Nephron (organoid): ENCODE measurements at regions not wholly inside any gene's neighbourhood (a gene's known extent, or its start where the extent isn't known, plus 50 kb on each side); places are given as distances from the start of the nearest gene placed in this dataset.

Source experiments
- H3K27ac Mint-ChIP-seq, 3 experiments: 2 replicates each; pipeline ENCODE4 v1.8.0; 2020; ENCODE audit warnings: mixed read lengths in 3 of 3, mild to moderate bottlenecking in 2 of 3, moderate library complexity in 1 of 3
- H3K27me3 Mint-ChIP-seq: 2 replicates; pipeline ENCODE4 v1.8.0; 2021; ENCODE audit warnings: low read depth, mild to moderate bottlenecking, moderate library complexity, mixed read lengths
- H3K36me3 Mint-ChIP-seq: 2 replicates; pipeline ENCODE4 v1.8.0; 2020; ENCODE audit warnings: low read depth, mixed read lengths
- H3K4me1 Mint-ChIP-seq: 2 replicates; pipeline ENCODE4 v1.8.0; 2020; ENCODE audit warnings: mixed read lengths
- H3K4me3 Mint-ChIP-seq, 3 experiments: 2 replicates each; pipeline ENCODE4 v1.8.0; 2020; ENCODE audit warnings: mild to moderate bottlenecking in 3 of 3, mixed read lengths in 3 of 3, moderate library complexity in 2 of 3
- H3K9me3 Mint-ChIP-seq: 2 replicates; pipeline ENCODE4 v1.8.0; 2020; ENCODE audit warnings: mixed read lengths
- CTCF ChIP-seq, 3 experiments: fragments of 200-600 bp; sonication (generic); IDR thresholded peaks; one replicate each; pipeline ENCODE4 v1.5.0; 2021; ENCODE audit warnings: antibody characterized with exemption in 3 of 3; ENCODE audit not compliant: unreplicated experiment in 3 of 3

DNA sequence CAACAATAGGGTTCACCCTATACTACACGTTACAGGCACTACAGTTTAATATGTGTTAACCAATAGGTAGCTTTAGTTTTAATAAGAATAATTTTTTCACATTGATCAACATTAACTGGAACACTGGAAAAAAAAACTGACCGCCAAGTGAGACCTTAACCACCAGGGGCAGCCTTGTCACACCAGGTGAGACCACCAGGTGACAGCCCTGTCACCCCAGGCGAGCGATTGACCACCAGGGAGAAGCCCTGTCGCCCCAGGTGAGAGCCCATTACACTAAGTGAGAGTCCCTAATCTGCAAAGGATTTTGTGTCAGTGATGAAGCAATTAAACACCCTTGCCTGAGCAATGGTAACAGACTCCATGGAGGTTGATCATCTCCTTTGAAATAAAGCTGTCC lies 75.4 kb upstream of the SYK start:
- H3K4me1 Mint-ChIP-seq, result peaks cover 14% of the 10 kb centered on the region
- peaks cover 13% of the 10 kb centered on the region for H3K27me3 Mint-ChIP-seq
- no peaks in the 10 kb centered on the region for H3K9me3 Mint-ChIP-seq
- no peak overlapping the region for H3K27ac Mint-ChIP-seq
- no peak overlapping the region for H3K4me3 Mint-ChIP-seq
- peak in 1 of 3 experiments; percentile 26 for TF ChIP-seq CTCF (IDR thresholded peaks at IDR 0.05; ENCODE audit: unreplicated experiment in 3 of 3)
- H3K36me3 Mint-ChIP-seq, result no peaks in the 10 kb centered on the region

DNA sequence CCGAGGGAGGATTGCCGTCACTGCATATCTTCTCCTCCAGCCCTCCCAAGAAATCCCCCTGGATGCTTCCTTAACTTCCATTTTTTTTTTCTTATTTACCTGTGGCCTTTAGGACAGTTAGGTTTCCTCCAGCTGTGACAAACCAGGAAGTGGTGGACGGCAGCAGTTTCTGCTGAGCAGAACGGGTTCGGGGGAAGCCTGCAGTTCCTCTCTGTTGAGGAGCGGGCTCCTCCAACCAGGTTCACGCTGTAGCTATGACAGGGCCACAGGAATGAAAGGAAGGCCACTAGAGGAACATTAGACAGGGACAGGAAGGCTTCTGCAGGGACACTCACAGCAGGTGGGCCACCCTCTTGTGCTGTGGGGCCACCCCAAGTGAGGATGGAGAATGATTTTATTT lies 76.7 kb upstream of the SYK start:
- Mint-ChIP-seq H3K36me3 (no peaks in the 10 kb centered on the region), H3K4me1 (peaks cover 15% of the 10 kb centered on the region), H3K4me3 (no peak overlapping the region), H3K9me3 (no peaks in the 10 kb centered on the region), H3K27me3 (peaks cover 13% of the 10 kb centered on the region), H3K27ac (no peak overlapping the region)
- no peak for TF ChIP-seq CTCF (IDR thresholded peaks at IDR 0.05; ENCODE audit: unreplicated experiment in 3 of 3)

DNA sequence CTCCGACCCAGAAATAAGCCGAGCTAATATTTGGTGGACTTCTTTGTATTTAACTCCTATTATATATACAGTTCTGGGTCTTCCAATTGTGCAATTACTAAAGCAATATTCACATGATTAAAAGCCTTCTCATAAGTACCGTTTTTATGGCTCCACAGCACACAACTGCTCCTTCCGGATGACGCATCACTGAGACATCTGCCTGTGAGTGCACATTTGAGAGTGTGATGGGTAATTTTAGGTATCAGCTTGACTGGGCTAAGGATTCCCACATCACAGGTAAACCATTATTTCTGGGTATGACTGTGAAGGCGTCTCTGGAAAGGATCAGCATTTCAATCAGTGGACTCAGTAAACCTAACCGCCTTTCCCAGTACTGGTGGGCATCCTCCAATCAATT lies 77.5 kb upstream of the SYK start:
- H3K36me3 Mint-ChIP-seq, result no peaks in the 10 kb centered on the region
- no peak overlapping the region for H3K27ac Mint-ChIP-seq
- no peak overlapping the region for H3K4me3 Mint-ChIP-seq
- peaks cover 13% of the 10 kb centered on the region for H3K27me3 Mint-ChIP-seq
- no peaks in the 10 kb centered on the region for H3K9me3 Mint-ChIP-seq
- peaks cover 15% of the 10 kb centered on the region for H3K4me1 Mint-ChIP-seq
- TF ChIP-seq CTCF (IDR thresholded peaks at IDR 0.05; ENCODE audit: unreplicated experiment in 3 of 3), result no peak

DNA sequence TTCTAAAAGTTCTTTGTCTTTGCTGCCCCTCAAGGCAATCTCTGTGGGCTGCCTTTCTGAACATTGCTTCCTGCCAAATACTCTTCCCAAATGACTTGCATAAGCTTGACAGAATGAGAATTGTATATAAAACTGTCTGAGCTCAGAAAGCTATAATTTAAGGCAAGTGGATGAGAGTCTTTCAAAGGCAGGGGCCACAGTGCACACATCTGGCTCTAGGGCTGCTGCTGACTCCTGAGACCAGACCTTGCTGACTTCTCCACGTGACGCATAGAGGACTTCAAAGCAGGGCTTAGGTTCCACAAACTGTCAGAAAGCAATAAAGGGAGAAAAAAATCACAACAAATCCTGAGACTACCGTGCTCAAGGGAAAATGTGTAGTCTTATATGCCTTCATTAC lies 79.4 kb upstream of the DIRAS2 start:
- Mint-ChIP-seq H3K27me3 (peaks cover 13% of the 10 kb centered on the region), H3K9me3 (no peaks in the 10 kb centered on the region), H3K27ac (peak overlapping the region; percentile 8 to 88 (median 80)), H3K36me3 (no peaks in the 10 kb centered on the region), H3K4me1 (peaks cover 15% of the 10 kb centered on the region), H3K4me3 (no peak overlapping the region)
- TF ChIP-seq CTCF (IDR thresholded peaks at IDR 0.05; ENCODE audit: unreplicated experiment in 3 of 3), result no peak

DNA sequence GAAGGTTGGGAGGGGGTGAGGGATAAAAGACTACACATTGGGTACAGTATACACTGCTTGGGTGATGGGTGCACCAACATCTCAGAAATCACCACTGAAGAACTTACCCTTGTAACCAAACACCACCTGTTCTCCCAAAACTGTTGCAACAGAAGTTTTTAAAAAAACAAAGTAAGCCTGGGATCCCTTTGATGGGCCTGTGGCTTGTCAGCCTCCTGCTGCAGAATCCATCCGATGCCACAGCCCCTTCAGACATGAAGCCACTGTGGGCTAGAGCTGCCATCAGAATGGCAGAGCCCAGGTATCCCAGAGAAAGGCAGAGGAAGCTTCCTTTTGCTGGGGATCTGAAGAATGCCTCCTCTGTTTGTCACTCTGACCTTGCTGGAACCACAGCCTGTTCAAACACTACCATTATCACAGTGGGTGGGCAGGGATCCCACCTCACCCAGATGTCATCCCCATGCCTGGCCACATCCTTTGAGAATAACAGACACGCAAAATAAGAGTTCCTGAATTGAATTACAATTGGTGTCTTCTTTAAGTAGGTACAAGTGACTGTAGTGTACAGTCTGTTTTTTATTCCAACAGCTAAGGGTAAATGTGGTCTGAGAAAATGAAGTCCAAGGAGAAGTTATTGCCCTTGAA lies 78.1 kb upstream of the DIRAS2 start:
- Mint-ChIP-seq H3K27me3 (peaks cover 12% of the 10 kb centered on the region), H3K4me3 (no peak overlapping the region), H3K9me3 (no peaks in the 10 kb centered on the region), H3K27ac (peak overlapping the region in 1 of 3 experiments; percentile 88), H3K4me1 (peaks cover 12% of the 10 kb centered on the region), H3K36me3 (no peaks in the 10 kb centered on the region)
- TF ChIP-seq CTCF (IDR thresholded peaks at IDR 0.05; ENCODE audit: unreplicated experiment in 3 of 3), result no peak

DNA sequence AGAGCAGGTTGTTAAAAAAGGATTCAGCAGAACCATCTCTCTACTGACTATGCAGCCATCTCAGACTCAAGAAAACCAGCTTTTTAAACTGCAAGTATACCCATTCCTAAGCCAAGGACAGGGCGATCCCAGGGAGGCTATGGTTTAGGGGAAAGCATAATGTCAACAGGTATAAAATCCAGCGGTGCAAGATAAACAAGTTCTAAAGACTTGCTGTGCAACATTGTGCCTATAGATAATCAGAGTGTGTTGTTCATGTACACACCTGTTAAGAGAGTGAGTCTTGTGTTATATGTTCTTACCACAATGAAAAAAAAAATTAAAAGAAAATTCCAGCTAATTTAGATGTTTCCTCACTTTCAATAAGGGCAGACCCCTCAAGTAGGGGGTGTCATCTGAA lies 63.6 kb upstream of the DIRAS2 start:
- Mint-ChIP-seq H3K27ac (no peak overlapping the region), H3K36me3 (no peaks in the 10 kb centered on the region), H3K4me1 (no peaks in the 10 kb centered on the region), H3K4me3 (no peak overlapping the region), H3K9me3 (no peaks in the 10 kb centered on the region), H3K27me3 (peaks cover 5% of the 10 kb centered on the region)
- no peak for TF ChIP-seq CTCF (IDR thresholded peaks at IDR 0.05; ENCODE audit: unreplicated experiment in 3 of 3)
